GM21825 (cell line): ENCODE measurements at regions not wholly inside any gene's neighbourhood (a gene's known extent, or its start where the extent isn't known, plus 50 kb on each side); places are given as distances from the start of the nearest gene placed in this dataset.

Experiments used
- ATAC-seq: cut with Tn5 transposase; IDR thresholded peaks from one replicate; pipeline ENCODE4 v1.9.1; 2021; ENCODE audit warnings: mild to moderate bottlenecking, moderate library complexity; ENCODE audit not compliant: unreplicated experiment

DNA sequence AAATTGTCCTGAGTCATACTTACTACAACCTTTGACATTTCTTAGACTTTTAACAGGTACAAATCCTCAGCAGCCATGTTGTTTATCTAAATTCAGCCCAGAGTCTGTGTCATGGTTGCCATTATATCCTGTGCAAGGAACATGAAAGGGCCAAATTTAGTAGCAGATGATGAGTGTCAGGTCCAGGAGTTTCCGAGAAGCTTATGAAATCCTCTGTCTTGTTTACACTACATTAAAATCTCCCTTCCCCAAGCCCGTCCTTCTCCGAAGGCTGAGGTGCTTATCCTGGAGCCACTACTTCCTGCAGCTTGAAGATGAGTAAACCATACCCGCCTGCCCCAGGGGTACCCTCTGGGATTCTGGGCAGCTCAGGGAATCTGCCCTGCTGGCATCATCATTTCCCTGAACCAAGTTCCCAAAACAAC lies 102.6 kb upstream of the SERP2 start:
- ATAC-seq: no peak

DNA sequence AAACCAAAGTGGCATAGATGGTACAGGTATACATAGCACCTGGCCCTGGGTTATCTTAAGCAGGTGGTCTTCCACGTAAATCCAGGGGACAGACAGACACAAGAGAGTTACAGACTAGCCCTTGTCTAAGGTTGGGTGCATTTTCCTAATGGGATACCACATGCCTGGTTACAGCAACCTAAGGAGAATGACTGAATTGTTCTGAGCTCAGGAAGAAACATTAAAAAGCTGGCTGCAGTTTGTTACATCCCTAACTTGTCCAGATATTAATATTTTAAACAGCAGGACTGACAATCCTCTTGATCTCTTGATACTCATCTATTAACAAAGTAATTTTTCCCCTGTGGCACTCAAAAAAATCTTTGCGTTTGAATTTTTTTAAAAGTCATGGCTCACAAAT lies 102.2 kb upstream of the SERP2 start:
- no peak for ATAC-seq

DNA sequence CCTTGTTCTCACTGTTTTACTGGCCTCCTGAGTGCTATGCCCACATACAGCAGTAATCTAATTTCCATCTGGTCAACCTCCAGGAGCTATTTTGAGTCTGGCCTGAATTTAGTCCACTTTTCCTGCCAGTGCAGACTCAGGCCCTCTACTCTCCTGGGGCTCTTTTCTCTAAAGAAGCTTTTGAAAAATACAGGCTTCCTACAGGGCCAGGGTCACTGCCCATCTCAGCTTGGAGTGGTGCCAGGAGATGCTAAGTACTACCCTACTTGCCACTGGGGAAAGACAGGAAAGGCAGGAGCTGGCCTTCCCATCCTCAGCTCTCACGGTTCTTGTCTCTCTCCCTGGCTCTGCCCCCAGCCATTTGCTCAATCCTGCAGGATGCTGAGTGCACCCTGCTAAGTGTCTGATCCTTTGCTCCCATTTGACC lies 101.7 kb upstream of the SERP2 start:
- ATAC-seq: no peak

DNA sequence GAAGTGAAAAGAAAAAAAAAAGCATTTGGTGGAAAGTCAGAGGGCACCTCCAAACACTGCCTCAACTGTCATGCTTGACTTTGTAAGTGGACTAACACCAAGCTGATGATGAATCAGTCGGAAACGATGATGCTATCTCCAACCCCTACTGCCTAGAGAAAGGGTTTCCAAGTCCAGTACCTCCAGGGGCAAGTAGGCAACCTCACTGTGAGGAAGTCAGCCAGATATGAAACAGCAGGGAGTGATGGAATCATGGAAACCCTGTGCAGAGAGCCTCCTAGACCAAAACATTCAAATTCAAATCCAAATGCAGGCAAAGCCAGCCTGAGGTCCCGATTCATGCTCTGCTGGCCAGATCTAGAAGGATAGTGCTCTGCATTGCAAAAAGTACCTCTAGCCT lies 100.9 kb upstream of the SERP2 start:
- no peak for ATAC-seq

DNA sequence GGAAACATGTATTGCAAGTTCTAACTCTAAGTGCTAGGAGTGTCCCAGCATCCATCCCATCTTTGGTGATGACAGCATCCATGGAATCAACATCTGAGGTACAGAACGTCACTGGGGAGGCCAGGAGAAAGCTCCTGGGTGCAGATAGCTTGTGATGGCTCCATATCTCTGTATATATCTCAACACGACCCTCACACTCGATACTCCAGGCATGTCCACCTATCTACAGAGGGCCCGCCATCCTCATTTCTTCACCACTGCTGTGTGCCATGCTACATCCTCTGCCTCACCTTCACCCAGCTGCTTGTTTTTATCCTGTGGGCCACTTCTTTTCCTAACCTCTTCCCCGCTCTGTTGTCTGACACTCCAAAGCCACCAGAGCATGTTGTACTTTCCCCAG lies 100.4 kb upstream of the SERP2 start:
- ATAC-seq: no peak

DNA sequence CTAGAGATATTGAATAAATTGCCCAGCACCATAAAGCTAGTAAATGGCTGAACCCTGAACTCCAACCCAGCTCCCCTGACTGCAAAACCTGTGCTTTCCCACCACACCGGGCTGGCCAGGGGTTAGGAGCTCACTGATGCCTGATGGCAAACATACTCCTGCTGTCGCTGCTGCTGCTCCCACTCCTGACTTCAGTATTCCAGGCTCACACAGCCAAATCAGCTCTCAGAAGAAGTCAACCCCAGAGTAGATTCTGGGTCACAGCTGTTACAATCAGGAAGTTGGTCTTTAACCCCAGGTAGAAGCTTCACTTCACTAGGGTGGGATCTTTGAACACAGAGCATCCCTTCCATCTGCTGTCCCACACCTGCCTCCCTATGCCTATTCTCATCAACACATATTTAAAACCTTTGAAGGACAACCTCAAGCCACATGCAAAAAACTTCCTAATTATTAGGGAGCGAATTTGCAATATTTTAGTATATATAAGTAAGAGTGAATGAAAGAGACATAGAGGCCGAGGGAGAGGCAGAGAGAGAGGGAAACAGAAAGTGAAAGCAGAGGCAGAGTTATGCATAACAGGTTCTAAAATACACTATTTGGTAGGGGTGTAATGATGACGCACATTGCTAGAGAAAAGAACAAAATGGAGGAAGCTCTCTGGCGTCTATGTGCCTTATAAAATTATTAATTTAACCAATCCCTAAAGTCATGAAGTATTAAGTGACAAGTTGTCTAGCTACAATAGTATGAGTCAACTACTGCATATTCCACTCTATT lies 99.4 kb upstream of the SERP2 start:
- ATAC-seq: peak; percentile 91

DNA sequence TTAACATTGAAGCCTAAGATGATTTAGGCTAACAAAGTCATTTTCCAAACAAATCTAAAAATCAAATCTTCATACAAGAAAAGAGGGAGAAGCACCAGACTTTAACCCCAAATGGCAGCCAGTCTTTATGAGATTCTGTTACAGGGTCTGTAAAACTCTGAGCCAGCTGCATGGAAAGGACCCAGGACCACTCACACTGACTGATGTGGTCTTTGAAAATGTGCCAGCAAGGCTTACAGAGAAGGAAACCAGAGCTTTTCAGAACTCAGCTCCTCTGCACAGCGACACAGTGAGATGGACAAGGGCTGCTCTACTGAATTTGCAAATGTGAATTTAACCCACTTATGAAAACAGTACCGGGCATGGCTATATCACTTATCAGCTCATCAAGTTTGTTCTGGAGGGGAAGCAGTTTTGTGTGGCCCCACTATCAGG lies 98.8 kb upstream of the SERP2 start:
- no peak for ATAC-seq

GRCh38 chr13:44275381-44275780 lies 98.2 kb upstream of the SERP2 start:
- no peak for ATAC-seq

DNA sequence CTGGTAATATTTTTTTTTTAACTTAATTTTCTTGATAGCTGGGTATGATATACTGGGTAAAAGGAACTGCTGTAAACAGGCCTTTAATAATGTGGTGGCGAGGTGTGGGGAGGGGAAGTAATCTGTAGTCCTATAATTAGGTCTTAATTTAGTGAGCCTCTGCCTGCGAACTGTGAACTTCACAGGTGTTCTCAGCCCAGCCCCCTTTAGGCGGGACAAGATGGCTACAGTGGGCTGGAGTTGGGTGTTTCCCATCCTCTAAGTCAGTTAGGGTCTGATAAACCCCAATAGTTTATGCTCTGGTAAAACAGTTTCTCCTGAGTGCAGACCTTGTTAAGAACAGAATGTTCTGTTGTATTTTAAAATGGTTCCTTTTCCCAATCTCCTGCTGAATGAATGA lies 97.6 kb upstream of the SERP2 start:
- ATAC-seq: no peak

- ATAC-seq: no peak
Measured at GRCh38 chr13:44277459-44277858, 96.2 kb upstream of the SERP2 start.

DNA sequence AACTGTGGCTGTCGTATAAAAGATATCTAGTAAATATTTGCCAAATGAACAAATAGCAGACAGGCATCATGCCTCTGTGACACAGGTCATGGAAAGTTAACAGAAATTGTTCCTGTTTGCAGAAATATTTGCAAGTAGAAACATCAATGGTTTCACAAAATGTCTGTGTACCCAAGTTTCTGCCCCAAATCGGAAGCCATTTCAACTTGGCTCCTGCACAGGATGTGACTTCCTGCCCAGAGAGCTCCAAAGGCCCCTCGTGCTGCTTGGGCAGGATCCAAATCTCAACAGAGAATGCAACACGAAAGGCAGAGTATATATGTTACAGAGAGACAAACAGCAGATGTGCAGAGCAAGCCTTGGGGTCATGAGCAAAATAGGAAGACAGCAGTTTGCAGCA lies 95.5 kb upstream of the SERP2 start:
- ATAC-seq: no peak

DNA sequence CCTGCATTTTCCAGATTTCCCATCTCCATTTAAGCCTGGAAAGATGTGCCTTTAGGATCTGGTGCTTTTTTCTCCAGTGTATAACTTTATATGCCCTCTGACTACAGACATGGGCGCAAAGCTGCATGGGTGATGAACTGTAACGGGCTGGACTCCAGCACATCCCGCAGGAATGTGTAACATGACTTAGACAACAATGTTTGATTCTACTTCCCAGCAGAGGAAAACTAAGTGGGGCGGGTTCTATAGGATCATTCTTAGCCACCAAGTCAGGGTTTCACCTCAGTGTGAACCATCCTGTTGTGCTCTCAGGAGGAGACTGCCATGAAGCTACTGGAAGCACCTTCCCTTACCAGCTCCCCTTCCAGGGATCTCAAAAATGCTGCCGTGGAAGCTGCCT lies 93.2 kb upstream of the SERP2 start:
- ATAC-seq: no peak

- ATAC-seq: no peak
Measured at GRCh38 chr13:44281252-44282000, 92.2 kb upstream of the SERP2 start.

- no peak for ATAC-seq
Measured at GRCh38 chr13:44283600-44283999, 90.0 kb upstream of the SERP2 start.

- ATAC-seq: no peak
Measured at GRCh38 chr13:44287958-44288357, 85.7 kb upstream of the SERP2 start.

- ATAC-seq: no peak
Measured at GRCh38 chr13:44292545-44292944, 81.1 kb upstream of the SERP2 start.

GRCh38 chr13:44293374-44293773 lies 80.2 kb upstream of the SERP2 start:
- no peak for ATAC-seq

GRCh38 chr13:44293908-44294735 lies 79.5 kb upstream of the SERP2 start:
- ATAC-seq: no peak

DNA sequence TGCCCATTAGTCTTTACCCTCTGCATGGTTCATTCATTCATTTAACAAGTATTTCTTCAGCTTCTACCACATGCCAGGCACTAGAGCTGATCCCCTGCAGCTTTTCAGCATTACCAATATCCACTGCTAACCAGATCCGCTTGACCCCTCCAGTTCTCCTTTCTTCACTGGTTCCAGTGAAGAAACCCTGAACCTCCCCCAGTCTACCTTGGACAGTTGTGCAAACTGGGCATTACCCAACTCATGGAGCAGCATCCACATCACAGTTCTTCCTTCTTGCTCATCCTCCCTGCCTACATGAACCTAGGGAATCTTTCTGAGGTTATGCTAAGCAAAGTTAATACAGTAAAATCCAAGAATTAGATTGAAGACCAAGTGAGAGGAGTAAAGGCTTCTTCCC lies 78.7 kb upstream of the SERP2 start:
- ATAC-seq: no peak

GRCh38 chr13:44296856-44297255 lies 76.8 kb upstream of the SERP2 start:
- ATAC-seq: no peak

- no peak for ATAC-seq
Measured at GRCh38 chr13:44298314-44298713, 75.3 kb upstream of the SERP2 start.
